HG02870 (cell line): ENCODE measurements at regions not wholly inside any gene's neighbourhood (a gene's known extent, or its start where the extent isn't known, plus 50 kb on each side); places are given as distances from the start of the nearest gene placed in this dataset.
"Not testable (repeated sequence)": the region's sequence is repeated elsewhere in the genome, so short reads cannot be mapped to it uniquely, and the experiment has no call there.

Source experiments
- ATAC-seq: cut with Tn5 transposase; IDR thresholded peaks from one replicate; pipeline ENCODE4 v1.9.1; 2021; ENCODE audit warnings: mild to moderate bottlenecking, moderate library complexity; ENCODE audit not compliant: unreplicated experiment

GRCh38 chr5:115469904-115470516 is 74.6 kb downstream of the FEM1C start:
- no peak for ATAC-seq

DNA sequence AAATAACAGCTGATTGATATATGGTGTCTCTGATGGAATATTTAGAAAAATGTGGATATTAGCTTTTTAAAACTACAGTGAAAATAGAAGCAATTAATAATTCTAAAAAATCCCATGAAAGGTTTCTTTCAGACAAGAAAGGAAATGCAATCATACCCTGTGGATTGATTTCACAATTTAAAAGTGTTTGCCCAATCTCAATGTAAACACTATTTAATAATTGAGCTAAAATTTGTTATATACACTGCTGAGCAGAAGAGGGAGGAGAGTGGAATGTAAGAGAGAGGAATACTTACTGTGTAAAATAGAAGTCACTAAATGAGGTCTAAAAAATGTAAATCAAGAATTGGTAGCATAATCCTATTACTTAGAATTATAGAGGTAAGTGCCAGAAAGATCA is 76.9 kb downstream of the FEM1C start:
- ATAC-seq: no peak

GRCh38 chr5:115465431-115465830 is 79.1 kb downstream of the FEM1C start:
- ATAC-seq: no peak

DNA sequence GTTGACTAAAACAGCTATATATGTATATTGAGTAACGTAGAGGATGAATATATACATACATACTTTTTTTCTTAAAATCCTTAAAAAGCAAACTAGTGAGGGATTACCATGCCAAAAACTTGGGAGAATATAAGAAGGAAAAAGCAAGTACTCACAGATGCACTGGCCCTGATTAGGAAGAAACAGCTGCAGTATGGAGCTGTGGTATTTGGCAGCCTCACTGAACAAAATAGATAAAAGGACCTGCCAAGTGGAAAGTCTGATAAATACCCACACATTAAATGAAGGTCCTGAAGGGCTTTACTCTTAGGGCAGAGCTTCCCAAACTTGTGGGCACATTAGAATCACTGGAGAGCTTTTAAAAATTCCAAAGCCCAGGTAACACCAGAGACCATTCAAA is 80.6 kb downstream of the FEM1C start:
- ATAC-seq: no peak

GRCh38 chr5:115461506-115462290 is 82.9 kb downstream of the FEM1C start:
- peak; percentile 59 for ATAC-seq

- no peak for ATAC-seq
Measured at GRCh38 chr5:115461093-115461492, 83.5 kb downstream of the FEM1C start.

DNA sequence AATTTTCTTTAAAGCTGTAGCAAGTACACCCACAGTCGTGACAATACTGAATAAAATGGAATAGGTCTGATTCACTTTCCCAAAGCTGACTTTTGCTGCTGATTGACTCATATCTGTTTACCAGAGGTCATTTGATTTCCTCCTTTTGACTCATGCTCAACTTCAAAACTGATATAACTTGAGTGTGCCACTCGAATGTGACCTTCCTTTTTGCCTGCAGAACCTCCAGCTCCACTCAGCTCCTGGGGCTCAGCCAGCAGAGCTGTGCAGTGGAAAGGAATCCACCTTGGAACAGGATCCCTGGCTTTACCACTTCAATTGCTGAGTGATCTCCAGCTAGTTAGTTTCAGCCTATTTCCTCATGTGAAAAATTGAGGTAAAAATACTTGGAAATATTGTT is 84.1 kb downstream of the FEM1C start:
- peak; percentile 60 for ATAC-seq

GRCh38 chr5:115459855-115460341 is 84.7 kb downstream of the FEM1C start:
- no peak for ATAC-seq

- no peak for ATAC-seq
Measured at GRCh38 chr5:115458416-115458815, 86.2 kb downstream of the FEM1C start.

- no peak for ATAC-seq
Measured at GRCh38 chr5:115458003-115458409, 86.6 kb downstream of the FEM1C start.

DNA sequence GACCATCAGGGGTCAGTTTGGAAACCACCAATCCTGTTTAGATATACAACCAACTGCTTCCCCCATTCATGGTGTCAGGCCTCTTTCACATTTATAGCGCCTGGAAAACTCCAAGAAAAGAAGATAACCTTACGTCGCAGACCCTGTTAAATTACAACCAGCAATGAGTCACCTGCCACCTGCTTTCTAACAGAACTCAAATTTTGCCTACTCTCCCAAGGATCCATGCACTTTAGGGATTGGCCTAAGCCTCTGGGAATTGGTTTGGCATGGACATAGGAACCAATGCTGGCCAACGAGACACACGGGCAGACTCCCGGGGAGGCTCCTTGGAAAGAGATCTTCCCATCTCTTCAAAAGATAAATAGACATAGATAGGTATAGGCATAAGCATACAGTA is 87.0 kb downstream of the FEM1C start:
- ATAC-seq: no peak

DNA sequence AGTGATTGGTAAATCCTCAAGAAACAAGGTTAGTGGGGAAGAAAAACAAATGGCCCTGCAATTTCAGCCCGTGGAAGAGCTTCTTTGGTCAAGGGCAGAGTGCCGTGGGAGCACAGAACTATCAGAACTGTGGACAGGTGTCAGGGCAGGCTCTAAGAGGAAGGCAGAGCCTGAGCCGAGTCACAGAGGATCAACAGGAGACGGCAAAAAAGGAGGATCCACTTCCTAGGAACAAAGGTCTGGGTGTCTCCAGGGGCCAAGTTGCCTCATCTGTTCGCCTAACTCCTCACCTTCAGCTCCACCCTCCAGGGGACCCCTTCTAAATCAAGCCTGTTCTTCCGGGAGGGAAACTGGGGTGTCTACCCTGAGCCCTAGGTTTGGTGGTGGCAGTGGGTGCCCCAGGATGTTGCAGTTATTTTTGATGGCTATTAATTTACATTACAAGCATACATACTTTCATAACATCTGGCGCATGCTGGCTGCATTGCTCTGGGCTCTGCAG is 88.0 kb downstream of the FEM1C start:
- ATAC-seq: no peak

- ATAC-seq: no peak
Measured at GRCh38 chr5:115456056-115456455, 88.5 kb downstream of the FEM1C start.

GRCh38 chr5:115455301-115455707 is 89.3 kb downstream of the FEM1C start:
- ATAC-seq: no peak

GRCh38 chr5:115453391-115454095 is 91.0 kb downstream of the FEM1C start:
- ATAC-seq: no peak

- no peak for ATAC-seq
Measured at GRCh38 chr5:115452536-115453235, 91.9 kb downstream of the FEM1C start.

DNA sequence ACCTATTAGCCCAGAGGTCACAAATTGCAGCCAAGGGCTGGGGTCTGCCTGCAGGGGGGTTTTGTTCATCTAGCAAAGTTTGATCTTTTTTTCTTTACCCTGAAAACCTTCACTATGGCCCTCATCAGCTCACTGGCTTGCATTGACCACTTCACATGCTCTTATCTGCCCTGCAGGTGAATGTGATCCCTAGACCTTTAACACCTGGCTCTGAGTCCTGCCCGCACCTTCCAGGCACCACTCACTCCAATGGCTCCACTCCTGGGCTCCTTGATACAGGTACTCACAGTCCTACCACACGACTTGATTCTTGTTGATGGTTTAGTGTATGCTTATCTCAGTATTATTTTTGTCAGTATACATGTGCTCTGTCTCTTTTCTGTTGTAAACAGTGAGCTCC is 92.5 kb downstream of the FEM1C start:
- no peak for ATAC-seq

DNA sequence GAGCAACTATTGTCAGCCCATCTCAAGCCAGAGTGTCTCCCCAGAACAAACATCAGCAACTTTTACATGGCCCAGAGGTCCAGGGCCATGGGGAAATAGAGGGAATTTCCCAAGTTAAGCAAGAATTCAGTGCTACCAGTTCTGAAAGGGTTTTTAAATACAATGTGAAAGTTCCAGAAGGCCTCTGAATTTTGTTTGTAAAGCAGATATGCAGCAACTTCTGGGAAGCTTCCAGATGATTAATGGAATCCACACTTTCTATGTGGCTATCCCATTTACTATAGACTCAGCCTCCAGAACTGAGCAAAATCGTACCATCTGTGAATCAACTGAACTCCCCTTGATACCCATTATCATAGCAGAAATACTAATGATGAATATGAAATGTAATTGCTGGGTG is 93.8 kb downstream of the FEM1C start:
- ATAC-seq: peak; percentile 61

DNA sequence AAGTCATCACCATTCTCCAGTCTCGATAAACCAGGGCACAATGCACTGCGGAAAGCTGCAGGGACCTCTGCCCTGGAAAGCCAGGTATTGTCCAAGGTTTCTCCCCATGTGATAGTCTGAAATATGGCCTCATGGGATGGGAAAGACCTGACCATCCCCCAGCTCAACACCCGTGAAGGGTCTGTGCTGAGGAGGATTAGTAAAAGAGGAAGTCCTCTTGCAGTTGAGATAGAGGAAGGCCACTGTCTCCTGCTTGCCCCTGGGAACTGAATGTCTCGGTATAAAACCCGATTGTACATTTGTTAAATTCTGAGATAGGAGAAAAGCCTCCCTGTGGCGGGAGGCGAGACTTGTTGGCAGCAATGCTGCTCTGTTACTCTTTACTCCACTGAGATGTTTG is 95.9 kb downstream of the FEM1C start:
- ATAC-seq: not testable (repeated sequence)

- ATAC-seq: no peak
Measured at GRCh38 chr5:115440782-115441451, 103.7 kb downstream of the FEM1C start.
